ENCODE measurements at regions not wholly inside any gene's neighbourhood (a gene's known extent, or its start where the extent isn't known, plus 50 kb on each side); places are given as distances from the start of the nearest gene placed in this dataset.

GRCh38 chr2:128559533-128560515 is 241.2 kb upstream of the HS6ST1 start:
- no peak for DNase-seq

- no peak for DNase-seq
Measured at GRCh38 chr2:128560718-128561117, 242.1 kb upstream of the HS6ST1 start.

GRCh38 chr2:128562471-128563347 is 244.0 kb upstream of the HS6ST1 start:
- DNase-seq, result no peak

- DNase-seq, result no peak
Measured at GRCh38 chr2:128563348-128563687, 244.7 kb upstream of the HS6ST1 start.

GRCh38 chr2:128564131-128564530 is 245.5 kb upstream of the HS6ST1 start:
- no peak for DNase-seq

- DNase-seq, result no peak
Measured at GRCh38 chr2:128564551-128564950, 245.9 kb upstream of the HS6ST1 start.

- DNase-seq, result no peak
Measured at GRCh38 chr2:128565441-128565840, 246.8 kb upstream of the HS6ST1 start.

GRCh38 chr2:128566671-128567070 is 248.0 kb upstream of the HS6ST1 start:
- no peak for DNase-seq

GRCh38 chr2:128568106-128568505 is 249.4 kb upstream of the HS6ST1 start:
- DNase-seq, result no peak

GRCh38 chr2:128573116-128573515 is 254.4 kb upstream of the HS6ST1 start:
- DNase-seq, result no peak

- DNase-seq, result no peak
Measured at GRCh38 chr2:128573531-128573930, 254.9 kb upstream of the HS6ST1 start.

GRCh38 chr2:128577141-128577930 is 258.7 kb upstream of the HS6ST1 start:
- no peak for DNase-seq

GRCh38 chr2:128578406-128579390 is 260.0 kb upstream of the HS6ST1 start:
- DNase-seq, result no peak

- no peak for DNase-seq
Measured at GRCh38 chr2:128579825-128580224, 261.2 kb upstream of the HS6ST1 start.

GRCh38 chr2:128580988-128581848 is 262.6 kb upstream of the HS6ST1 start:
- no peak for DNase-seq

- no peak for DNase-seq
Measured at GRCh38 chr2:128581849-128582244, 263.2 kb upstream of the HS6ST1 start.

- no peak for DNase-seq
Measured at GRCh38 chr2:128584296-128584890, 265.7 kb upstream of the HS6ST1 start.

- no peak for DNase-seq
Measured at GRCh38 chr2:128585706-128586105, 267.0 kb upstream of the HS6ST1 start.

GRCh38 chr2:128589681-128590080 is 271.0 kb upstream of the HS6ST1 start:
- DNase-seq, result no peak

- no peak for DNase-seq
Measured at GRCh38 chr2:128590309-128591021, 271.8 kb upstream of the HS6ST1 start.

Data from SIG-M5 (cell line).